AG10803 (cell line): ENCODE measurements at regions not wholly inside any gene's neighbourhood (a gene's known extent, or its start where the extent isn't known, plus 50 kb on each side); places are given as distances from the start of the nearest gene placed in this dataset.

Experiments used
- DNase-seq: peaks from one replicate; pipeline ENCODE4 v3.0.0; 2010; ENCODE audit warnings: low read depth
- H3K4me3 ChIP-seq: 2 replicates; pipeline ENCODE4 v1.5.1; 2011; ENCODE audit warnings: mild to moderate bottlenecking, low read length, control low read depth
- CTCF ChIP-seq: conservative IDR thresholded peaks from 2 replicates; pipeline ENCODE4 v1.5.1; 2011; ENCODE audit warnings: mild to moderate bottlenecking, low read length, control low read depth, inconsistent platforms

DNA sequence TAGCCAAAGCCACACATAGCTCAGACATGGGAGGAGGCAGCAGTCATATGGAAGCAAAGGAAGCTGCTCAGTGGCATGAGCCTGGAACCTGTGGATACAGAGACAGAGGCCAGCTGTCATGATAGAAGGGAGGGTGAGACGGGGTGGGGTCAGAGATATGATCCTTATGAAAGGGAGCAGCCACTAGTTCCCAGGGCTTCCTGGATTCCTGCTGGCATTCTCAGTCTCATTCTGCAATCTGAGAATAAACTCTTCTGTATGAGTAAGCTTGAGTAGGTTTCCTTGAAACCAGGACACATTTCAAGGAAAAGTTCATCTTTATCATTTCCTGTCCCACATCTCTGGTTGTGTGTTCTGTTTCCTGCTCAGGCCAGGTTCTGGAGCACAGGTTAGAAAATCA is 220.2 kb upstream of the SNX19 start:
- no peak for TF ChIP-seq CTCF
- peak; percentile 25 for DNase-seq
- no peak overlapping the region for H3K4me3 ChIP-seq

DNA sequence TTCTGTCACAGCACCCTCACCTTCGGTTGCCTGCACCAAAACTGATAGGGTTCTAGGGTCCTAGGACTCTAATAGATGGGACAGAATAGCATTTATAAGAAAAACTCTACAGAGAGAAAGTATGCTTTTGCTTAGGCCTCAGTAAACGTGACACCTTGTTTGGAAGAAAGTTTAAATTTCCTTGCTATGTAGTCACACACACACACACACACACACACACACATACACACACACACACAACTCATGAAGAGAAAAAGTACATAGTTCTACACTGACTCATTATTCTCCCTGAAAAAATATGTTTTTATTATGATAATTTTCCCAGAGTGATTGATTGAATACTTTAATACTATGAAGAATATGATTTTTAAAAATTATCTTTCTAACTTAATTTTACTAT is 220.8 kb upstream of the SNX19 start:
- DNase-seq = peak; percentile 4
- H3K4me3 ChIP-seq = no peak overlapping the region
- TF ChIP-seq CTCF = no peak

DNA sequence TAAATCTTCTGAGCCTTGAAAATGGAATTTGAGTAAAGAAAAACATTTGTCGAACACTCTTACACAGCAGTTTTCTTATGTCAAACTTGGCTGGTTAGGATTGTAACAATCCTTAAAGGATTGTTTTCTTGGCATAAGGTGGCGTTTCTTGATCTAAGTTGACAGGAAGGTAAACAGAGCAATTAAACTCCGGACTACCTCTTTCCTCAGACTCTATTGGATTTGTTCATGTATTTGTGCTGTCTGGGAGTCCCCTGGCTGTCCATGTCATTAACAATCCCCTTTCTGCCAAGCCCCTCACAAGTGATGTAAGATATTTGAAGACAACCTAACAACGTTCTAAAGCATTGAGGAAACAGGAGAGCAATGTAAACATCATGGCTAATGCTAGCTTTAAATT is 222.5 kb upstream of the SNX19 start:
- no peak for TF ChIP-seq CTCF
- no peak overlapping the region for H3K4me3 ChIP-seq
- DNase-seq = no peak

DNA sequence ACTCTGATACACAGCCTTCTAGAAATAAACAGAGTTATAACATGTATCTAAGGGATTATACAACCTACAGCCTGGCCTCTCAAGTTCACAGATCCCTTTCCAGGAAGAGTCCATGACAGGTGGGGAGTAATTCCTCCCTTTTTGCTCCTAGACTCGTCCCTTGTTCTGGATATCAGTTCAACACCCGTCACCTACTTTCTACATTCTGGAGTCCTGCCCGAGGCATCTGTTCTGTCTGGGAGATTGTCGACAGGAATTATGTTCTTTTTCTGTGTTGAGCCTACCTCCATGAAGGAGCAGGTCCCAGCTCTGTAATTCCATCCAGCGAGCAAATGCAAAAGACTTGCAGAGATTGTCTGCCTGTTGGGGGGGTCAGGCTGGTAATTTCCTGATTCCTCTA is 224.6 kb upstream of the NTM start:
- no peak overlapping the region for H3K4me3 ChIP-seq
- DNase-seq = no peak
- no peak for TF ChIP-seq CTCF

- no peak for TF ChIP-seq CTCF
- peak; percentile 35 for DNase-seq
- no peak overlapping the region for H3K4me3 ChIP-seq
These were observed 223.5 kb upstream of the NTM start for GRCh38 chr11:131146827-131147490.

GRCh38 chr11:131154351-131154750 is 216.1 kb upstream of the NTM start:
- no peak overlapping the region for H3K4me3 ChIP-seq
- DNase-seq = no peak
- TF ChIP-seq CTCF = no peak

GRCh38 chr11:131157678-131158077 is 212.7 kb upstream of the NTM start:
- DNase-seq = no peak
- no peak overlapping the region for H3K4me3 ChIP-seq
- no peak for TF ChIP-seq CTCF
